Activated naive CD8-positive, alpha-beta T cell treated with anti-CD3 and anti-CD28 coated beads for 36 hours (primary cell): ENCODE measurements at regions not wholly inside any gene's neighbourhood (a gene's known extent, or its start where the extent isn't known, plus 50 kb on each side); places are given as distances from the start of the nearest gene placed in this dataset.

Source experiments
- DNase-seq: peaks from one replicate; pipeline ENCODE4 v3.0.0; 2021
- H3K27ac Mint-ChIP-seq: one replicate; pipeline ENCODE4 v1.8.0; 2022; ENCODE audit warnings: mild to moderate bottlenecking, moderate library complexity, mixed read lengths
- H3K27me3 Mint-ChIP-seq: one replicate; pipeline ENCODE4 v1.8.0; 2022; ENCODE audit warnings: mild to moderate bottlenecking, mixed read lengths
- H3K36me3 Mint-ChIP-seq: one replicate; pipeline ENCODE4 v1.8.0; 2021; ENCODE audit warnings: mild to moderate bottlenecking, mixed read lengths
- H3K4me1 Mint-ChIP-seq: one replicate; pipeline ENCODE4 v1.8.0; 2021; ENCODE audit warnings: mixed read lengths
- H3K4me3 Mint-ChIP-seq: one replicate; pipeline ENCODE4 v1.8.0; 2022; ENCODE audit warnings: mild to moderate bottlenecking, moderate library complexity, mixed read lengths
- H3K9me3 Mint-ChIP-seq: one replicate; pipeline ENCODE4 v1.8.0; 2022; ENCODE audit warnings: mixed read lengths

GRCh38 chr12:84553331-84554117 lies 359.1 kb downstream of the SLC6A15 start:
- Mint-ChIP-seq H3K4me1 (no peaks in the 10 kb centered on the region), H3K4me3 (no peak overlapping the region), H3K36me3 (no peaks in the 10 kb centered on the region), H3K9me3 (peaks cover 2% of the 10 kb centered on the region), H3K27ac (no peak overlapping the region), H3K27me3 (no peaks in the 10 kb centered on the region)
- DNase-seq: no peak

GRCh38 chr12:84551373-84551772 lies 361.2 kb downstream of the SLC6A15 start:
- Mint-ChIP-seq H3K36me3 (no peaks in the 10 kb centered on the region), H3K27me3 (no peaks in the 10 kb centered on the region), H3K4me1 (no peaks in the 10 kb centered on the region), H3K27ac (no peak overlapping the region), H3K9me3 (peaks cover 2% of the 10 kb centered on the region), H3K4me3 (no peak overlapping the region)
- DNase-seq: no peak

- peaks cover 2% of the 10 kb centered on the region for H3K9me3 Mint-ChIP-seq
- no peak for DNase-seq
- H3K27me3 Mint-ChIP-seq: no peaks in the 10 kb centered on the region
- H3K4me1 Mint-ChIP-seq: no peaks in the 10 kb centered on the region
- H3K4me3 Mint-ChIP-seq: no peak overlapping the region
- H3K27ac Mint-ChIP-seq: no peak overlapping the region
- no peaks in the 10 kb centered on the region for H3K36me3 Mint-ChIP-seq
These were observed 362.1 kb downstream of the SLC6A15 start for GRCh38 chr12:84550518-84550917.

- no peak overlapping the region for H3K27ac Mint-ChIP-seq
- no peak overlapping the region for H3K4me3 Mint-ChIP-seq
- H3K36me3 Mint-ChIP-seq: no peaks in the 10 kb centered on the region
- H3K9me3 Mint-ChIP-seq: peaks cover 8% of the 10 kb centered on the region
- no peaks in the 10 kb centered on the region for H3K27me3 Mint-ChIP-seq
- H3K4me1 Mint-ChIP-seq: no peaks in the 10 kb centered on the region
- DNase-seq: no peak
These were observed 370.3 kb downstream of the SLC6A15 start for GRCh38 chr12:84542289-84542688.

- no peak for DNase-seq
- no peaks in the 10 kb centered on the region for H3K36me3 Mint-ChIP-seq
These were observed 374.9 kb downstream of the SLC6A15 start for GRCh38 chr12:84537666-84538065.

GRCh38 chr12:84512751-84513150 lies 399.8 kb downstream of the SLC6A15 start:
- Mint-ChIP-seq H3K36me3 (no peaks in the 10 kb centered on the region), H3K4me1 (no peaks in the 10 kb centered on the region), H3K27me3 (no peaks in the 10 kb centered on the region), H3K4me3 (no peak overlapping the region), H3K9me3 (no peaks in the 10 kb centered on the region), H3K27ac (no peak overlapping the region)
- no peak for DNase-seq

More at GRCh38 chr12:84537666-84538065, 374.9 kb downstream of the SLC6A15 start:
- H3K4me1 Mint-ChIP-seq: no peaks in the 10 kb centered on the region
- peaks cover 7% of the 10 kb centered on the region for H3K9me3 Mint-ChIP-seq
- H3K27ac Mint-ChIP-seq: no peak overlapping the region
- H3K4me3 Mint-ChIP-seq: no peak overlapping the region
- H3K27me3 Mint-ChIP-seq: no peaks in the 10 kb centered on the region

- DNase-seq: no peak
- H3K4me3 Mint-ChIP-seq: no peak overlapping the region
- H3K9me3 Mint-ChIP-seq: no peaks in the 10 kb centered on the region
- H3K4me1 Mint-ChIP-seq: no peaks in the 10 kb centered on the region
- H3K27me3 Mint-ChIP-seq: no peaks in the 10 kb centered on the region
- H3K36me3 Mint-ChIP-seq: no peaks in the 10 kb centered on the region
- H3K27ac Mint-ChIP-seq: no peak overlapping the region
These were observed 403.7 kb downstream of the SLC6A15 start for GRCh38 chr12:84508851-84509260.

GRCh38 chr12:84507956-84508850 lies 404.4 kb downstream of the SLC6A15 start:
- DNase-seq: no peak
- no peaks in the 10 kb centered on the region for H3K4me1 Mint-ChIP-seq
- no peak overlapping the region for H3K27ac Mint-ChIP-seq
- H3K36me3 Mint-ChIP-seq: no peaks in the 10 kb centered on the region
- no peaks in the 10 kb centered on the region for H3K27me3 Mint-ChIP-seq
- H3K4me3 Mint-ChIP-seq: no peak overlapping the region
- no peaks in the 10 kb centered on the region for H3K9me3 Mint-ChIP-seq

GRCh38 chr12:84506282-84506681 lies 406.3 kb downstream of the SLC6A15 start:
- DNase-seq: no peak
- H3K4me3 Mint-ChIP-seq: no peak overlapping the region
- H3K9me3 Mint-ChIP-seq: no peaks in the 10 kb centered on the region
- H3K27ac Mint-ChIP-seq: no peak overlapping the region
- no peaks in the 10 kb centered on the region for H3K27me3 Mint-ChIP-seq
- H3K4me1 Mint-ChIP-seq: no peaks in the 10 kb centered on the region
- H3K36me3 Mint-ChIP-seq: no peaks in the 10 kb centered on the region

GRCh38 chr12:84502907-84503787 lies 409.5 kb downstream of the SLC6A15 start:
- no peak overlapping the region for H3K4me3 Mint-ChIP-seq
- no peak overlapping the region for H3K27ac Mint-ChIP-seq
- no peaks in the 10 kb centered on the region for H3K9me3 Mint-ChIP-seq
- H3K4me1 Mint-ChIP-seq: no peaks in the 10 kb centered on the region
- H3K27me3 Mint-ChIP-seq: no peaks in the 10 kb centered on the region
- H3K36me3 Mint-ChIP-seq: no peaks in the 10 kb centered on the region
- DNase-seq: peak; percentile 1

GRCh38 chr12:84502180-84502860 lies 410.3 kb downstream of the SLC6A15 start:
- Mint-ChIP-seq H3K27me3 (no peaks in the 10 kb centered on the region), H3K4me1 (no peaks in the 10 kb centered on the region), H3K4me3 (no peak overlapping the region), H3K36me3 (no peaks in the 10 kb centered on the region), H3K9me3 (no peaks in the 10 kb centered on the region), H3K27ac (no peak overlapping the region)
- no peak for DNase-seq

- Mint-ChIP-seq H3K9me3 (no peaks in the 10 kb centered on the region), H3K27me3 (no peaks in the 10 kb centered on the region), H3K36me3 (no peaks in the 10 kb centered on the region), H3K4me1 (no peaks in the 10 kb centered on the region), H3K27ac (no peak overlapping the region), H3K4me3 (no peak overlapping the region)
- no peak for DNase-seq
These were observed 414.8 kb downstream of the SLC6A15 start for GRCh38 chr12:84497819-84498218.

GRCh38 chr12:84495711-84496110 lies 416.9 kb downstream of the SLC6A15 start:
- no peak overlapping the region for H3K27ac Mint-ChIP-seq
- H3K36me3 Mint-ChIP-seq: no peaks in the 10 kb centered on the region
- DNase-seq: no peak
- no peak overlapping the region for H3K4me3 Mint-ChIP-seq
- no peaks in the 10 kb centered on the region for H3K27me3 Mint-ChIP-seq
- no peaks in the 10 kb centered on the region for H3K4me1 Mint-ChIP-seq
- H3K9me3 Mint-ChIP-seq: no peaks in the 10 kb centered on the region

GRCh38 chr12:84492351-84492883 lies 420.2 kb downstream of the SLC6A15 start:
- H3K27ac Mint-ChIP-seq: no peak overlapping the region
- no peaks in the 10 kb centered on the region for H3K36me3 Mint-ChIP-seq
- no peak for DNase-seq
- H3K4me1 Mint-ChIP-seq: no peaks in the 10 kb centered on the region
- no peak overlapping the region for H3K4me3 Mint-ChIP-seq
- H3K27me3 Mint-ChIP-seq: no peaks in the 10 kb centered on the region
- H3K9me3 Mint-ChIP-seq: no peaks in the 10 kb centered on the region
